ENCODE measurements at regions not wholly inside any gene's neighbourhood (a gene's known extent, or its start where the extent isn't known, plus 50 kb on each side); places are given as distances from the start of the nearest gene placed in this dataset.
"Not testable (repeated sequence)": the region's sequence is repeated elsewhere in the genome, so short reads cannot be mapped to it uniquely, and the experiment has no call there.

DNA sequence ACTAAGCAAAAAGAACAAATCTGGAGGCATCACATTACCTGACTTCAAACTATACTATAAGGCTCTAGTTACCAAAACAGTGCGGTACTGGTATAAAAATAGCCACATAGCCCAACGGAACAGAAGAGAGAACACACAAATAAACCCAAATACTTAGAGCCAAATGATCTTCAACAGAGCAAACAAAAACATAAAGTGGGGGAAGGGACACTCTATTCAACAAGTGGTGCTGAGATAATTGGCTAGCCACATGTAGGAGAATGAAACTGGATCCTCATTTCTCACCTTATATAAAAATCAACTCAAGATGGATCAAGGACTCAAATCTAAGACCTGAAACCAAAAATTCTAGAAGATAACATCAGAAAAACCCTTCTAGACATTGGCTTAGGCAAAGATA, 89.9 kb upstream of the ZNF608 start:
- not testable (repeated sequence) for TF ChIP-seq POLR2A, POLR2AphosphoS5 (IDR thresholded peaks at IDR 0.05)
